HL-60 (cell line): ENCODE measurements at regions not wholly inside any gene's neighbourhood (a gene's known extent, or its start where the extent isn't known, plus 50 kb on each side); places are given as distances from the start of the nearest gene placed in this dataset.

Source experiments
- DNase-seq, 2 experiments: peaks; one replicate each; pipeline ENCODE4 v3.0.0-alpha.2; 2010 to 2020; ENCODE audit warnings: low read depth in 1 of 2, low spot score in 1 of 2
- H3K27ac ChIP-seq: fragments of 250-450 bp; sonication (Bioruptor Pico); replicated peaks from 2 replicates; pipeline ENCODE4 v1.5.1; 2020; ENCODE audit warnings: mild to moderate bottlenecking, moderate library complexity
- H3K27me3 ChIP-seq: fragments of 250-450 bp; sonication (Bioruptor Pico); 2 replicates; pipeline ENCODE4 v1.5.1; 2021; ENCODE audit warnings: mild to moderate bottlenecking, moderate library complexity; ENCODE audit not compliant: insufficient read depth, poor library complexity, severe bottlenecking
- H3K4me3 ChIP-seq: replicated peaks from 2 replicates; pipeline ENCODE4 v1.5.1; 2011; ENCODE audit warnings: mild to moderate bottlenecking, control low read depth, low read length; ENCODE audit not compliant: insufficient read depth
- GABPA ChIP-seq: IDR thresholded peaks from 2 replicates; pipeline ENCODE4 v1.6.1; 2012; ENCODE audit warnings: low read depth
- POLR2AphosphoS5 ChIP-seq: IDR thresholded peaks from 2 replicates; pipeline ENCODE4 v1.6.1; 2012; ENCODE audit warnings: low read depth
- SPI1 ChIP-seq: IDR thresholded peaks from 2 replicates; pipeline ENCODE4 v1.6.1; 2012; ENCODE audit warnings: low read depth, mild to moderate bottlenecking, borderline replicate concordance
- TF ChIP-seq, protein P1 (sequence below): IDR thresholded peaks from one replicate; pipeline ENCODE4 v1.5.1; 2011; ENCODE audit warnings: low read length, control low read depth, inconsistent platforms; ENCODE audit not compliant: insufficient read depth
- TF ChIP-seq, protein P2 (sequence below): IDR thresholded peaks from 2 replicates; pipeline ENCODE4 v1.6.1; 2012; ENCODE audit warnings: low read depth; ENCODE audit not compliant: insufficient replicate concordance

GRCh38 chr2:53302455-53302854 is 465.1 kb upstream of the CHAC2 start:
- TF ChIP-seq, protein P1, sequence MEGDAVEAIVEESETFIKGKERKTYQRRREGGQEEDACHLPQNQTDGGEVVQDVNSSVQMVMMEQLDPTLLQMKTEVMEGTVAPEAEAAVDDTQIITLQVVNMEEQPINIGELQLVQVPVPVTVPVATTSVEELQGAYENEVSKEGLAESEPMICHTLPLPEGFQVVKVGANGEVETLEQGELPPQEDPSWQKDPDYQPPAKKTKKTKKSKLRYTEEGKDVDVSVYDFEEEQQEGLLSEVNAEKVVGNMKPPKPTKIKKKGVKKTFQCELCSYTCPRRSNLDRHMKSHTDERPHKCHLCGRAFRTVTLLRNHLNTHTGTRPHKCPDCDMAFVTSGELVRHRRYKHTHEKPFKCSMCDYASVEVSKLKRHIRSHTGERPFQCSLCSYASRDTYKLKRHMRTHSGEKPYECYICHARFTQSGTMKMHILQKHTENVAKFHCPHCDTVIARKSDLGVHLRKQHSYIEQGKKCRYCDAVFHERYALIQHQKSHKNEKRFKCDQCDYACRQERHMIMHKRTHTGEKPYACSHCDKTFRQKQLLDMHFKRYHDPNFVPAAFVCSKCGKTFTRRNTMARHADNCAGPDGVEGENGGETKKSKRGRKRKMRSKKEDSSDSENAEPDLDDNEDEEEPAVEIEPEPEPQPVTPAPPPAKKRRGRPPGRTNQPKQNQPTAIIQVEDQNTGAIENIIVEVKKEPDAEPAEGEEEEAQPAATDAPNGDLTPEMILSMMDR: no peak
- TF ChIP-seq POLR2AphosphoS5: no peak
- TF ChIP-seq GABPA: no peak
- TF ChIP-seq, protein P2, sequence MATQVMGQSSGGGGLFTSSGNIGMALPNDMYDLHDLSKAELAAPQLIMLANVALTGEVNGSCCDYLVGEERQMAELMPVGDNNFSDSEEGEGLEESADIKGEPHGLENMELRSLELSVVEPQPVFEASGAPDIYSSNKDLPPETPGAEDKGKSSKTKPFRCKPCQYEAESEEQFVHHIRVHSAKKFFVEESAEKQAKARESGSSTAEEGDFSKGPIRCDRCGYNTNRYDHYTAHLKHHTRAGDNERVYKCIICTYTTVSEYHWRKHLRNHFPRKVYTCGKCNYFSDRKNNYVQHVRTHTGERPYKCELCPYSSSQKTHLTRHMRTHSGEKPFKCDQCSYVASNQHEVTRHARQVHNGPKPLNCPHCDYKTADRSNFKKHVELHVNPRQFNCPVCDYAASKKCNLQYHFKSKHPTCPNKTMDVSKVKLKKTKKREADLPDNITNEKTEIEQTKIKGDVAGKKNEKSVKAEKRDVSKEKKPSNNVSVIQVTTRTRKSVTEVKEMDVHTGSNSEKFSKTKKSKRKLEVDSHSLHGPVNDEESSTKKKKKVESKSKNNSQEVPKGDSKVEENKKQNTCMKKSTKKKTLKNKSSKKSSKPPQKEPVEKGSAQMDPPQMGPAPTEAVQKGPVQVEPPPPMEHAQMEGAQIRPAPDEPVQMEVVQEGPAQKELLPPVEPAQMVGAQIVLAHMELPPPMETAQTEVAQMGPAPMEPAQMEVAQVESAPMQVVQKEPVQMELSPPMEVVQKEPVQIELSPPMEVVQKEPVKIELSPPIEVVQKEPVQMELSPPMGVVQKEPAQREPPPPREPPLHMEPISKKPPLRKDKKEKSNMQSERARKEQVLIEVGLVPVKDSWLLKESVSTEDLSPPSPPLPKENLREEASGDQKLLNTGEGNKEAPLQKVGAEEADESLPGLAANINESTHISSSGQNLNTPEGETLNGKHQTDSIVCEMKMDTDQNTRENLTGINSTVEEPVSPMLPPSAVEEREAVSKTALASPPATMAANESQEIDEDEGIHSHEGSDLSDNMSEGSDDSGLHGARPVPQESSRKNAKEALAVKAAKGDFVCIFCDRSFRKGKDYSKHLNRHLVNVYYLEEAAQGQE: no peak
- TF ChIP-seq SPI1: no peak
- no peak for DNase-seq
- H3K27ac ChIP-seq: no peak overlapping the region
- H3K27me3 ChIP-seq: no peaks in the 10 kb centered on the region
- H3K4me3 ChIP-seq: no peak overlapping the region

DNA sequence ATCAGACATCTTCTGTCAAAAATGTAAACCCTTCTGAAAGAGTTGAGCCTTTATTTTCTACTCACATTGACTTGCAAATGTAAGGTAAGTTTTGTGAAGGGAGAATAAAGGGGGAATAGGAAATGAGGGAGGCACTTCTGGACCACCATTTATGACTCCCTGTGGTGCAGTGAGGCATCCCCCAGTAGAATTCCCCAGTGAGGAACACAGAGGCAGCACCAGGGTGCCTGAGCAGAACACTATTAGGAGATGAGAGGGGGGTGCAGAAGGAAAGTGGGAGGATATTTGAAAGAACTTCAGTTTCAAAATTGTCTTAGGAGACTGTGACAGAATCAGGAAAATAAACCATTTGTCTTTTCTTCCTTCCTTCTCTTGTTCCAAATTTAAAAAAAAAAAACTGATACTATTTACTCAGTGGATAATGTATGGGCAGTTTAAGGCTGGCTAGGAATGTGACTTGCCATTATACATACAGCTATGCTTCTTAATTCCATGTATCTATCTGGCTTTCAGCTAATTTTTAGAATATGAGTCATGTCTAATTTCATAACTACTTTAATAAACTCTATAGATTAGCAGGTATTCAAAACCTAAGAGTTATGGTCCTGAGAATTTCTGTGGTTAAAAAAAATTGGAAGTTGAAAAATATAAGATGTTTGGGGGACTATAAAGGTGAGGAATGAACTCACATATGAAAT is 478.1 kb upstream of the CHAC2 start:
- DNase-seq: no peak
- Histone ChIP-seq H3K4me3 (no peak overlapping the region), H3K27ac (no peak overlapping the region), H3K27me3 (no peaks in the 10 kb centered on the region)
- TF ChIP-seq, protein P1: no peak
- TF ChIP-seq POLR2AphosphoS5: no peak
- TF ChIP-seq GABPA: no peak
- TF ChIP-seq SPI1: no peak
- TF ChIP-seq, protein P2: no peak

GRCh38 chr2:53286345-53286744 is 481.3 kb upstream of the CHAC2 start:
- TF ChIP-seq SPI1 (no peak), POLR2AphosphoS5 (no peak), GABPA (no peak)
- TF ChIP-seq, protein P2: no peak
- TF ChIP-seq, protein P1: no peak
- DNase-seq: no peak
- Histone ChIP-seq H3K27ac (no peak overlapping the region), H3K27me3 (no peaks in the 10 kb centered on the region), H3K4me3 (no peak overlapping the region)
